Activated CD4-positive, alpha-beta T cell treated with anti-CD3 and anti-CD28 coated beads for 4 hours (primary cell): ENCODE measurements at regions not wholly inside any gene's neighbourhood (a gene's known extent, or its start where the extent isn't known, plus 50 kb on each side); places are given as distances from the start of the nearest gene placed in this dataset.

ENCODE experiments used
- DNase-seq, 2 donors: peaks; one replicate each; pipeline ENCODE4 v3.0.0-alpha.2; 2020

- DNase-seq: no peak
Observed at GRCh38 chr2:64222351-64222750, 78.1 kb upstream of the PELI1 start.

- DNase-seq: no peak
Observed at GRCh38 chr2:64223055-64223454, 78.8 kb upstream of the PELI1 start.

GRCh38 chr2:64225491-64225890 is 81.3 kb upstream of the PELI1 start:
- peak in 1 of 2 donors; percentile 20 for DNase-seq

- DNase-seq: no peak
Observed at GRCh38 chr2:64226611-64227010, 82.4 kb upstream of the PELI1 start.

- DNase-seq: no peak
Observed at GRCh38 chr2:64227603-64228125, 83.4 kb upstream of the PELI1 start.

- peak; percentile 49 to 53 for DNase-seq
Observed at GRCh38 chr2:64228126-64228678, 84.0 kb upstream of the PELI1 start.

- DNase-seq: no peak
Observed at GRCh38 chr2:64228918-64229317, 84.7 kb upstream of the PELI1 start.

GRCh38 chr2:64230540-64230939 is 86.3 kb upstream of the PELI1 start:
- DNase-seq: no peak

GRCh38 chr2:64232266-64232665 is 88.0 kb upstream of the PELI1 start:
- no peak for DNase-seq

- no peak for DNase-seq
Observed at GRCh38 chr2:64233376-64233922, 89.2 kb upstream of the PELI1 start.

GRCh38 chr2:64234150-64234549 is 89.9 kb upstream of the PELI1 start:
- no peak for DNase-seq

GRCh38 chr2:64234785-64235184 is 90.6 kb upstream of the PELI1 start:
- DNase-seq: no peak

GRCh38 chr2:64237266-64237665 is 93.0 kb upstream of the PELI1 start:
- no peak for DNase-seq

- no peak for DNase-seq
Observed at GRCh38 chr2:64238799-64239198, 94.6 kb upstream of the PELI1 start.

- DNase-seq: no peak
Observed at GRCh38 chr2:64243081-64244036, 99.1 kb upstream of the PELI1 start.

- no peak for DNase-seq
Observed at GRCh38 chr2:64244037-64244416, 99.8 kb upstream of the PELI1 start.

GRCh38 chr2:64245631-64246030 is 101.4 kb upstream of the PELI1 start:
- DNase-seq: no peak

- no peak for DNase-seq
Observed at GRCh38 chr2:64246962-64247361, 102.7 kb upstream of the PELI1 start.

- no peak for DNase-seq
Observed at GRCh38 chr2:64249426-64249825, 105.2 kb upstream of the PELI1 start.

- no peak for DNase-seq
Observed at GRCh38 chr2:64250063-64250462, 105.8 kb upstream of the PELI1 start.

GRCh38 chr2:64250751-64251423 is 106.7 kb upstream of the PELI1 start:
- DNase-seq: no peak

- DNase-seq: no peak
Observed at GRCh38 chr2:64251497-64252250, 107.5 kb upstream of the PELI1 start.
